Transverse colon (tissue), 4 donors: ENCODE measurements at regions not wholly inside any gene's neighbourhood (a gene's known extent, or its start where the extent isn't known, plus 50 kb on each side); places are given as distances from the start of the nearest gene placed in this dataset.

Experiments
- DNase-seq: peaks from one replicate; pipeline ENCODE4 v3.0.0-alpha.2; 2019
- H3K27ac ChIP-seq, 4 donors: fragments of 200-600 bp; sonication (generic); 2 replicates each; pipeline ENCODE4 v1.5.1; 2016 to 2018; ENCODE audit warnings: inconsistent platforms in 4 of 4
- H3K27me3 ChIP-seq: fragments of 200-600 bp; sonication (generic); 2 replicates; pipeline ENCODE4 v1.5.1; 2017; ENCODE audit warnings: inconsistent platforms
- H3K36me3 ChIP-seq, 4 donors: fragments of 200-600 bp; sonication (generic); 2 replicates each; pipeline ENCODE4 v1.5.1; 2017 to 2019; ENCODE audit warnings: inconsistent platforms in 4 of 4
- H3K4me1 ChIP-seq, 4 donors: fragments of 200-600 bp; sonication (generic); 2 replicates each; pipeline ENCODE4 v1.5.1; 2017 to 2020; ENCODE audit warnings: inconsistent platforms in 4 of 4
- H3K4me3 ChIP-seq, 4 donors: fragments of 200-600 bp; sonication (generic); 1 replicate in 1 of 4; 2 replicates in 3 of 4; pipeline versions ENCODE4 v1.5.1 to v1.6.1; 2017 to 2019; ENCODE audit warnings: inconsistent platforms in 4 of 4
- H3K9me3 ChIP-seq, 2 donors: fragments of 200-600 bp; sonication (generic); 2 replicates each; pipeline ENCODE4 v1.5.1; 2017 to 2019; ENCODE audit warnings: inconsistent platforms in 2 of 2
- EP300 ChIP-seq: sonication (generic); formaldehyde crosslinking; IDR thresholded peaks from one replicate; pipeline ENCODE4 v1.6.1; 2017; ENCODE audit warnings: antibody characterized with exemption, low read depth
- POLR2A ChIP-seq: fragments of 450-650 bp; IDR thresholded peaks from one replicate; pipeline ENCODE4 v1.6.1; 2016; ENCODE audit warnings: antibody characterized with exemption, mild to moderate bottlenecking, moderate library complexity
- POLR2AphosphoS5 ChIP-seq, 3 donors: sonication (generic); formaldehyde crosslinking; IDR thresholded peaks; one replicate each; pipeline ENCODE4 v1.6.1; 2016; ENCODE audit warnings: antibody characterized with exemption in 3 of 3
- WGBS, 2 donors: methylation state at CpG; one replicate each; pipeline ENCODE4 v1.1.5; 2018; ENCODE audit warnings: low coverage in 1 of 2; 5-methylcytosine and 5-hydroxymethylcytosine counted together
- in situ Hi-C, 4 donors: fragments of 200-750 bp; cut with MboI; loops; one replicate each; pipeline versions ENCODE4 v1.15.0 to v1.15.1; 2017; ENCODE audit warnings: low sequenced_read_pairs in 3 of 4, low pct_ligation_motif_present in 1 of 4, low pct_unique_long_range_greater_than_20kb in 1 of 4
- intact Hi-C: fragments of 100-400 bp; cut with DNase I; formaldehyde crosslinking; loops from one replicate; pipeline ENCODE4 v1.15.1; 2023; ENCODE audit warnings: low total_unique reads
- TF ChIP-seq, protein P1 (sequence below), 5 experiments: fragments of 200-600 bp in 3 of 5; fragments of 450-650 bp in 2 of 5; sonication (generic) in 3 of 5; IDR thresholded peaks; 1 replicate in 2 of 5; 2 replicates in 3 of 5; pipeline ENCODE4 v1.5.1; 2016 to 2017; ENCODE audit warnings: antibody characterized with exemption in 5 of 5, inconsistent platforms in 3 of 5, mild to moderate bottlenecking in 2 of 5, moderate library complexity in 1 of 5

DNA sequence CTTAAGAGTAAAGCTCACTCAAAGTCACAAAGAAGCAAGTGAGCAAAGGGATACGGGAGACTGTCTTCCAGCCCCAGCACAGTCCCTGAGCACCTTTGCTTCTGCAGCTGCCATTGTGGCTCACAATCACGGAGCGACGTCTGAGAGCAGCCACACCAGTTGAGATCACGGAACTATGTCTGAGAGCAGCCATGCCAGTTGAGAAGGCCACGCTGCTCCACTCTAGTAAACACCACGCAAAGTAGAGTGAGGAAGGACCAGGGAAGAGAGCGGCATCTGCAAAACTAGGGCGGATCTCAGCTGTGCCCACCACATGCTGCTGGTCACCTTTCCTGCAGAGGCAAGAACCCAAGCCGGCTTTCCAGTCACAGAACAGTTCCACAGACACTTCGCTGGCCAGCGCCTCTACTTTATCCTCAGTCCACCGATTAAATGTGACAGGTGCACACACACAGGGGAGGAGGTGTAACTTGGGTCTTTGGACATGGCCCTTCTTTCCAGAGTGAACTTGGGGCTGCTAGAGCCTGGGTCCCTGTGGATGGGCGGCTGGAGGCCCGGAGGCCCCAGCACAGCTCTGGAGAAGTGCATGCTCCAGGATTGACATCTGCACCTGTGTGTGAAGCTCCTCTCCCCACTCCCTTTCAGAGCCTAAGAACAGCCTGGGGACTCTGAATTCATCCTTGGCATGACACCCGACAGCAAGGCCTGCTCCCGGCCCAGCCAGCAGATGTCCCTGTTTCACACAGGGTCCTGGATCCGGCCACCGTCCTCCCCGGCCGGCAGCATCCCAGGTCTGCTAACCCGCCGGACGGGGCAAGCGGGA is 324.9 kb upstream of the IRX4 start:
- in situ Hi-C loops (no loop called here), intact Hi-C loops (no loop called here)
- no peaks in the 10 kb centered on the region for H3K4me1 ChIP-seq
- WGBS, 2 donors, result 74 to 91% methylated on average over 7 to 23 of the region's 25 CpGs
- no peak for TF ChIP-seq POLR2AphosphoS5 (IDR thresholded peaks at IDR 0.05)
- TF ChIP-seq, protein P1, sequence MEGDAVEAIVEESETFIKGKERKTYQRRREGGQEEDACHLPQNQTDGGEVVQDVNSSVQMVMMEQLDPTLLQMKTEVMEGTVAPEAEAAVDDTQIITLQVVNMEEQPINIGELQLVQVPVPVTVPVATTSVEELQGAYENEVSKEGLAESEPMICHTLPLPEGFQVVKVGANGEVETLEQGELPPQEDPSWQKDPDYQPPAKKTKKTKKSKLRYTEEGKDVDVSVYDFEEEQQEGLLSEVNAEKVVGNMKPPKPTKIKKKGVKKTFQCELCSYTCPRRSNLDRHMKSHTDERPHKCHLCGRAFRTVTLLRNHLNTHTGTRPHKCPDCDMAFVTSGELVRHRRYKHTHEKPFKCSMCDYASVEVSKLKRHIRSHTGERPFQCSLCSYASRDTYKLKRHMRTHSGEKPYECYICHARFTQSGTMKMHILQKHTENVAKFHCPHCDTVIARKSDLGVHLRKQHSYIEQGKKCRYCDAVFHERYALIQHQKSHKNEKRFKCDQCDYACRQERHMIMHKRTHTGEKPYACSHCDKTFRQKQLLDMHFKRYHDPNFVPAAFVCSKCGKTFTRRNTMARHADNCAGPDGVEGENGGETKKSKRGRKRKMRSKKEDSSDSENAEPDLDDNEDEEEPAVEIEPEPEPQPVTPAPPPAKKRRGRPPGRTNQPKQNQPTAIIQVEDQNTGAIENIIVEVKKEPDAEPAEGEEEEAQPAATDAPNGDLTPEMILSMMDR (IDR thresholded peaks at IDR 0.05), result no peak
- TF ChIP-seq POLR2A, result no peak
- no peak for TF ChIP-seq EP300
- DNase-seq, result no peak
- H3K4me3 ChIP-seq, result no peak overlapping the region
- H3K27me3 ChIP-seq, result peaks cover 12% of the 10 kb centered on the region
- no peaks in the 10 kb centered on the region for H3K36me3 ChIP-seq
- H3K27ac ChIP-seq, result no peak overlapping the region
- no peaks in the 10 kb centered on the region for H3K9me3 ChIP-seq

DNA sequence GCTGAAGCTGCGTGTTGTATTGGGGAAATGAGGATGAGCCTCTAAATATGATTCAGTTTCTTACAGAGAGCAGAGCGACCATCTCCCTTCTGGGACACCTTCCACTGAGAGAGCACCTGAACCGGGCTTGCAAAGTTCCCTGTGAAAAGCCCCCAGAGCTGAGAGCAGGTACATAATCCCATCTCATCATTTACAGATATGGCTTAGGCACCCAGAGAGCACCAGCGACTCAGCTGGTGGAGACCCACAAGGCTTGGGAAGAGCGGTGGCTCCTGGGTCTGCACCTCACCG is 324.3 kb upstream of the IRX4 start:
- TF ChIP-seq, protein P1 (IDR thresholded peaks at IDR 0.05), result no peak
- TF ChIP-seq EP300 (no peak), POLR2AphosphoS5 (IDR thresholded peaks at IDR 0.05) (no peak), POLR2A (no peak)
- H3K36me3 ChIP-seq, result no peaks in the 10 kb centered on the region
- intact Hi-C loops, result no loop called here
- no peaks in the 10 kb centered on the region for H3K9me3 ChIP-seq
- H3K4me3 ChIP-seq, result no peak overlapping the region
- DNase-seq, result no peak
- peaks cover 12% of the 10 kb centered on the region for H3K27me3 ChIP-seq
- WGBS, 2 donors, result 67 to 78% methylated on average over 1 to 6 of the region's 6 CpGs
- H3K27ac ChIP-seq, result no peak overlapping the region
- no peaks in the 10 kb centered on the region for H3K4me1 ChIP-seq
- in situ Hi-C loops, result no loop called here

DNA sequence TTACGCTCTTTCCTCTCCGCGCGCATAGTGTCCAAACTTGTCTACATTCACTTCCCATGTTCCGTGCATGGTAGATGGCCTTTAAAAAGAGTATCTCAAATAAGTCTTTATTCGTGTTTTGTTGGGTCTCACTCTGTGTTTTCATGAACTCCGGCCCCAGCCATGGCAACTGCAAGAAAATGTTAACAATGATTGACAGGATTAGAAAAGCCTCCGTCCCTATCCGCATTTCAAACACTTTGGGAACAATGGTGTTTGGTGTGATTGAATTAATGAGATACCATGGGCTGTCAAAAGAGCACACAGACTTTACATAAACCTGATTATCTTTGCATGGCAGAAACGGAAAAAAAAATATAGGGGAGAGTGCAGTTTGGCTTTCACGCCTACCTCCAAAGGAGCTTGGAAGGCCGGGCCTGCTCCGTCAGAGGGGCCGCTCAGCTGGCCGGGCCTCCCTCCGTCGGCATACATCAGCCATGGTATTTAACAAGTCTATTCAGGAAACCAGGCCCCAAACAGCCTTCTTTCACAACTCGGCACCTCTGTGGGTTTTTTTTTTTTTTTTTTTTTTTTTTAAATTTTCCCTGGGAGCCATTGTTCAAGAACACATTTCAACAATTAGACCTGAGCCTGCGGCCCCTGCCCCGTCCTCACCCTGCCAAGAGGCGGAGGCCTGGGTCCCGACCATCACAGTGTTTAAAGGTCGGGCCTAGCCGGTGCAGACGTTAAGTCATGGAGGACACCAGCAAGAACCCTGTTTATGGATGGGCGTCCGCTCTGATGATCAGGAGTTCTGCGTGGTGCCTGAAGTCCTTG is 323.8 kb upstream of the IRX4 start:
- H3K4me1 ChIP-seq, result no peaks in the 10 kb centered on the region
- H3K27ac ChIP-seq, result no peak overlapping the region
- no peak overlapping the region for H3K4me3 ChIP-seq
- 70 to 79% methylated on average over 8 to 28 of the region's 28 CpGs for WGBS, 2 donors
- H3K9me3 ChIP-seq, result no peaks in the 10 kb centered on the region
- DNase-seq, result no peak
- TF ChIP-seq POLR2AphosphoS5 (IDR thresholded peaks at IDR 0.05) (no peak), EP300 (no peak), POLR2A (no peak)
- TF ChIP-seq, protein P1 (IDR thresholded peaks at IDR 0.05), result no peak
- no peaks in the 10 kb centered on the region for H3K36me3 ChIP-seq
- in situ Hi-C loops (no loop called here), intact Hi-C loops (no loop called here)
- H3K27me3 ChIP-seq, result peaks cover 12% of the 10 kb centered on the region

DNA sequence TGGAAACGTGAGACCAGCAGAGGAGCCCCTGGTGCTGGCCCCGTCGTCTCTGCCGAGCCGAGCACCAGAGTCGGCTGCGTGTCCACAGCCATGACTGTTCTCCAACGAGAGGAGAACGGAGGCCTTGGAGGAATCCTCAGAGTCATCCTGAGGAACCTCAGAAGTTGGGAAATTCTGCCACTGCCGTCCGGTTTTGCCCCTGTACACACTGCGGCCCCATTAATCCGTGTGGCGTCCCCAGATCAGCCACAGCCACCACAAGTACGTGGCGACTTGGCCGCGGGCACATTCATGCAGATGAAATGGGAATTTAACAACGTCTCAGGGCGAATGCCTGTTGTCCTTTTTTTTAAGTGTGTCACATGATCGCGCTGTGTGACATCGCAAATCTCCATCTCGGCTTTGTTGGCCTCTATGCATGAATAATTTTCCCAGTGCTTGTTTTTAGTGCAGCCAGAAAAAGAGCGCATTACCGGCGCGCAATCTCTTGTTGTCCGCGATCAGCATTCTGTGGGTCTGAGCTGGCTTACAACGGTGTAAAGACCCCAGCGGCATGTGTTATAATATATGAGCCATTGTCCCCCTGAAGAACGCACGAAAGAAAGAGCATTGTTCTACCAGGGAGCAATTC is 323.0 kb upstream of the IRX4 start:
- no peak overlapping the region for H3K27ac ChIP-seq
- no peak for DNase-seq
- H3K4me1 ChIP-seq, result no peaks in the 10 kb centered on the region
- TF ChIP-seq EP300 (no peak), POLR2AphosphoS5 (IDR thresholded peaks at IDR 0.05) (no peak), POLR2A (no peak)
- TF ChIP-seq, protein P1 (IDR thresholded peaks at IDR 0.05), result no peak
- intact Hi-C loops (no loop called here), in situ Hi-C loops (no loop called here)
- H3K36me3 ChIP-seq, result no peaks in the 10 kb centered on the region
- WGBS, 2 donors, result 84 to 92% methylated on average over 18 to 34 of the region's 34 CpGs
- no peaks in the 10 kb centered on the region for H3K9me3 ChIP-seq
- H3K4me3 ChIP-seq, result no peak overlapping the region
- peaks cover 12% of the 10 kb centered on the region for H3K27me3 ChIP-seq
